Endothelial cell of umbilical vein (primary cell): ENCODE measurements at regions not wholly inside any gene's neighbourhood (a gene's known extent, or its start where the extent isn't known, plus 50 kb on each side); places are given as distances from the start of the nearest gene placed in this dataset.

Source experiments
- BruUV-seq: library from RNA; stranded (reverse); fragments of 400-500 nt; replicated peaks from 2 replicates; lab custom pipeline; 2021; lab: Mats Ljungman, UMichigan
- CTCF ChIA-PET: fragments of 300-600, 350-600 bp; sonication (Branson Sonifier 250); formaldehyde crosslinking; loops from one replicate; lab custom pipeline; 2021; ENCODE audit warnings: antibody characterized with exemption, inconsistent platforms; lab: Charles Lee
- POLR2A ChIA-PET: fragments of 300-600, 350-600 bp; sonication (Branson Sonifier 250); formaldehyde crosslinking; loops from one replicate; lab custom pipeline; 2021; ENCODE audit warnings: antibody characterized with exemption, inconsistent platforms; lab: Charles Lee
- DNase-seq: peaks from one replicate; pipeline ENCODE4 v3.0.0-alpha.2; 2011; ENCODE audit warnings: low read depth, low spot score
- FAIRE-seq: peaks from 2 replicates; lab custom pipeline; 2011; peaks lifted over from hg19 to GRCh38; lab: Jason Lieb, UNC
- H2AFZ ChIP-seq: 2 replicates; pipeline ENCODE4 v1.6.0; 2012; ENCODE audit warnings: low read depth, low read length, control low read depth, inconsistent platforms
- H3K27ac ChIP-seq: 2 replicates; pipeline ENCODE4 v1.5.1; 2011; ENCODE audit warnings: low read depth, mild to moderate bottlenecking, control low read depth, low read length, moderate library complexity; ENCODE audit not compliant: insufficient read depth
- H3K27me3 ChIP-seq, 2 experiments: 2 replicates each; pipeline versions ENCODE4 v1.6.0 to v1.6.1; 2011; ENCODE audit warnings: low read length in 2 of 2, mixed read lengths in 1 of 2; ENCODE audit not compliant: control insufficient read depth in 2 of 2, insufficient read depth in 2 of 2
- H3K36me3 ChIP-seq, 2 experiments: 2 replicates in 1 of 2; 3 replicates in 1 of 2; pipeline ENCODE4 v1.5.1; 2011; ENCODE audit warnings: low read length in 2 of 2, mild to moderate bottlenecking in 1 of 2, moderate library complexity in 1 of 2; ENCODE audit not compliant: control insufficient read depth in 2 of 2, insufficient read depth in 2 of 2; ENCODE audit errors: extremely low read depth in 1 of 2
- H3K4me1 ChIP-seq: 3 replicates; pipeline ENCODE4 v1.5.1; 2011; ENCODE audit warnings: mild to moderate bottlenecking, low read length; ENCODE audit not compliant: control insufficient read depth, insufficient read depth; ENCODE audit errors: extremely low read depth
- H3K4me2 ChIP-seq: 2 replicates; pipeline ENCODE4 v1.6.1; 2011; ENCODE audit warnings: low read length, control low read depth, mixed read lengths; ENCODE audit not compliant: insufficient read depth
- H3K4me3 ChIP-seq, 3 experiments: fragments of 200-600 bp in 1 of 3; sonication (generic), shearing (Covaris generic) in 1 of 3; replicated peaks in 1 of 3; 2 replicates each; pipeline ENCODE4 v1.5.1; 2011 to 2016; ENCODE audit warnings: control low read depth in 3 of 3, low read length in 3 of 3, mild to moderate bottlenecking in 2 of 3, inconsistent platforms in 1 of 3, low read depth in 1 of 3, moderate library complexity in 1 of 3; ENCODE audit not compliant: insufficient read depth in 1 of 3
- H3K79me2 ChIP-seq: 2 replicates; pipeline ENCODE4 v1.6.0; 2012; ENCODE audit warnings: low read length, inconsistent platforms; ENCODE audit not compliant: control insufficient read depth, insufficient read depth
- H3K9ac ChIP-seq: replicated peaks from 2 replicates; pipeline ENCODE3; 2011; ENCODE audit warnings: low read length, control low read depth; ENCODE audit not compliant: insufficient read depth; ENCODE audit errors: extremely low read depth
- H3K9me1 ChIP-seq: replicated peaks from 3 replicates; pipeline ENCODE4 v1.6.0; 2011; ENCODE audit warnings: mild to moderate bottlenecking, low read length; ENCODE audit not compliant: control insufficient read depth, insufficient read depth; ENCODE audit errors: extremely low read depth
- H3K9me3 ChIP-seq: replicated peaks from 2 replicates; pipeline ENCODE4 v1.5.1; 2012; ENCODE audit warnings: low read length, inconsistent platforms; ENCODE audit not compliant: control insufficient read depth, insufficient read depth
- H4K20me1 ChIP-seq: replicated peaks from 2 replicates; pipeline ENCODE3; 2011; ENCODE audit warnings: mild to moderate bottlenecking, low read length; ENCODE audit not compliant: control insufficient read depth, insufficient read depth; ENCODE audit errors: extremely low read depth
- CTCF ChIP-seq, 2 donors: IDR thresholded peaks; 1 replicate in 1 of 2; 2 replicates in 1 of 2; pipeline ENCODE4 v1.5.1; 2011; ENCODE audit warnings: low read length in 2 of 2, mild to moderate bottlenecking in 2 of 2, moderate library complexity in 2 of 2, control low read depth in 1 of 2, inconsistent platforms in 1 of 2, low read depth in 1 of 2; ENCODE audit not compliant: insufficient read depth in 1 of 2; ENCODE audit errors: extremely low read depth in 1 of 2
- EZH2 ChIP-seq: IDR thresholded peaks from 2 replicates; pipeline ENCODE4 v1.6.1; 2012; ENCODE audit warnings: borderline replicate concordance, low read depth, mild to moderate bottlenecking, moderate library complexity, low read length, inconsistent platforms; ENCODE audit not compliant: severe bottlenecking
- FOS ChIP-seq: IDR thresholded peaks from 2 replicates; pipeline ENCODE4 v1.6.1; 2011; ENCODE audit warnings: mild to moderate bottlenecking, low read length, moderate library complexity, borderline replicate concordance; ENCODE audit not compliant: insufficient read depth
- GATA2 ChIP-seq: IDR thresholded peaks from 2 replicates; pipeline ENCODE4 v1.7.0; 2011; ENCODE audit warnings: low read depth, mild to moderate bottlenecking, moderate library complexity, mixed read lengths, low read length; ENCODE audit not compliant: insufficient read length, insufficient read depth
- JUN ChIP-seq: IDR thresholded peaks from 2 replicates; pipeline ENCODE4 v1.6.1; 2011; ENCODE audit warnings: borderline replicate concordance, low read depth; ENCODE audit not compliant: insufficient read length, insufficient read depth
- MAX ChIP-seq: IDR thresholded peaks from 2 replicates; pipeline ENCODE4 v1.6.1; 2011; ENCODE audit not compliant: insufficient read depth, insufficient read length
- MYC ChIP-seq: IDR thresholded peaks from one replicate; pipeline ENCODE4 v1.6.1; 2011; ENCODE audit warnings: mild to moderate bottlenecking, low read depth, low read length
- POLR2A ChIP-seq: IDR thresholded peaks from 2 replicates; pipeline ENCODE4 v1.6.1; 2012; ENCODE audit warnings: low read depth, mild to moderate bottlenecking, control low read depth, low read length
- POLR2AphosphoS5 ChIP-seq: IDR thresholded peaks from 2 replicates; pipeline ENCODE4 v1.6.1; 2012; ENCODE audit warnings: low read depth, mild to moderate bottlenecking, control low read depth, low read length, moderate library complexity; ENCODE audit not compliant: insufficient read depth
- dilution Hi-C: fragments of 300-500 bp; cut with MboI; formaldehyde crosslinking; loops from one replicate; pipeline ENCODE4 v1.15.0; 2019; ENCODE audit warnings: low sequenced_read_pairs; ENCODE audit not compliant: extremely low pct_ligation_motif_present
- intact Hi-C: fragments of 100-400 bp; cut with micrococcal nuclease; formaldehyde crosslinking; loops from one replicate; pipeline ENCODE4 v1.10.0; 2022

- BruUV-seq, result no TSS peak
- ChIA-PET POLR2A (no interaction called here), CTCF (no interaction called here)
- dilution Hi-C loops (no loop called here), intact Hi-C loops (loop anchor here (5.0 kb wide), 1 partner anchor 213 kb away; no protein-coding TSS in a partner anchor)
- Histone ChIP-seq H3K4me1 (no peaks in the 10 kb centered on the region), H3K79me2 (no peaks in the 10 kb centered on the region), H4K20me1 (no peaks in the 10 kb centered on the region), H3K4me2 (no peak overlapping the region), H3K36me3 (no peaks in the 10 kb centered on the region), H3K9ac (no peak overlapping the region), H3K4me3 (no peak overlapping the region), H3K9me3 (peaks cover 2% of the 10 kb centered on the region), H2AFZ (no peak overlapping the region), H3K27me3 (no peaks in the 10 kb centered on the region), H3K9me1 (no peaks in the 10 kb centered on the region), H3K27ac (no peak overlapping the region)
- DNase-seq (no peak), FAIRE-seq (no peak)
- TF ChIP-seq POLR2AphosphoS5 (no peak), JUN (no peak), CTCF (IDR thresholded peaks at IDR 0.05; ENCODE audit: extremely low read depth in 1 of 2, insufficient read depth in 1 of 2, low read depth in 1 of 2, low read length in 2 of 2) (no peak), MAX (no peak), GATA2 (no peak), POLR2A (no peak), EZH2 (no peak), MYC (no peak), FOS (no peak)
Observed at GRCh38 chr15:93854088-93854487, 377.3 kb upstream of the MCTP2 start.
